ENCODE measurements at regions not wholly inside any gene's neighbourhood (a gene's known extent, or its start where the extent isn't known, plus 50 kb on each side); places are given as distances from the start of the nearest gene placed in this dataset.

DNA sequence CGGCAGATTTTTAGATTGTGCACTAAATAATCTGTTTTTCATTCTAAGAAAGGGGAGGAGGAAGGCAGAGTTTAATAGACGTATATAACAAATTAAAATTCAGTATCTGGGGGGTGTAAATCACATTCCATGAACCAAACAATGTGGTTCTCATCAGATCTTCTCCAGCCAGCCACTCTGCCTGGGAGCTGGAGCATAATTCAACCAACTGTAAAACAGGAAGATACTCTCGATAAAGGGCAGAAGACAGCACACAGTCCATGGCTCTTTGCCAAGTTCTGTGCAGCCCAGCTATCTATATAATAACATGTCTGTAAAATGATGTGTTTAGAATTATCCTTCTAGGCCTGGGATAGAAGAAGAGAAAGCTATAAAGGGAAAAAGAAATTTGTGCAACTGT lies 289.9 kb upstream of the ZFP64 start:
- ChIA-PET CTCF (ENCODE audit: low intra/inter-chr PET ratio, low total read pairs) (no interaction called here), POLR2A (no interaction called here)
- Histone ChIP-seq H2AFZ (ENCODE audit: low read length) (no peak overlapping the region), H3K4me1 (ENCODE audit: insufficient read depth, low read length) (no peaks in the 10 kb centered on the region), H3K9me3 (ENCODE audit: low read length) (peaks cover 13% of the 10 kb centered on the region; the same call in 1 of the 2 replicates), H3K9ac (ENCODE audit: insufficient read depth, low read depth, low read length) (no peak overlapping the region), H3K27ac (ENCODE audit: extremely low read length, insufficient read depth, low read length) (no peak overlapping the region), H3K36me3 (replicated peaks in 1 of 2; ENCODE audit: control insufficient read depth in 1 of 2, insufficient read depth in 2 of 2, low read length in 2 of 2) (no peaks in the 10 kb centered on the region), H3K4me2 (ENCODE audit: low read depth, low read length) (no peak overlapping the region), H3K27me3 (ENCODE audit: control insufficient read depth in 1 of 2, insufficient read depth in 2 of 2, low read length in 2 of 2) (no peaks in the 10 kb centered on the region), H4K20me1 (ENCODE audit: insufficient read depth, low read length) (no peaks in the 10 kb centered on the region), H3K4me3 (replicated peaks in 1 of 3; ENCODE audit: insufficient read depth in 1 of 3, low read depth in 2 of 3, low read length in 3 of 3) (no peak overlapping the region), H3K79me2 (ENCODE audit: insufficient read depth, low read length) (no peaks in the 10 kb centered on the region)
- ATAC-seq, result no peak
- intact Hi-C loops (cut with micrococcal nuclease; ENCODE audit: unreplicated experiment), result no loop called here
- 17% methylated on average over 3 of the region's 3 CpGs for WGBS (ENCODE audit: low lambda C conversion rate)
- BruUV-seq (replicated peaks), result no TSS peak
- FAIRE-seq, result no peak
- in situ Hi-C loops (cut with HindIII; ENCODE audit: extremely low pct_ligation_motif_present, low pct_unique_long_range_greater_than_20kb), result no loop called here
- DNase-seq (ENCODE audit: low spot score), result no peak
- TF ChIP-seq ZFP36L2 (CRISPR knock-in tag; IDR thresholded peaks at IDR 0.05) (no peak), PCBP2 (optimal IDR thresholded peaks at IDR 0.05; ENCODE audit: low read depth, low read length, poor library complexity, severe bottlenecking) (no peak), GZF1 (CRISPR knock-in tag; IDR thresholded peaks at IDR 0.05) (no peak), ZBTB20 (CRISPR knock-in tag; IDR thresholded peaks at IDR 0.05; ENCODE audit: borderline replicate concordance, low read depth) (no peak), KDM1A (CRISPR knock-in tag; IDR thresholded peaks at IDR 0.05) (no peak), ZNF816 (CRISPR knock-in tag; IDR thresholded peaks at IDR 0.05; ENCODE audit: borderline replicate concordance) (no peak), THYN1 (CRISPR knock-in tag; IDR thresholded peaks at IDR 0.05; ENCODE audit: borderline replicate concordance, low read depth) (no peak)
- TF ChIP-seq, protein P1, sequence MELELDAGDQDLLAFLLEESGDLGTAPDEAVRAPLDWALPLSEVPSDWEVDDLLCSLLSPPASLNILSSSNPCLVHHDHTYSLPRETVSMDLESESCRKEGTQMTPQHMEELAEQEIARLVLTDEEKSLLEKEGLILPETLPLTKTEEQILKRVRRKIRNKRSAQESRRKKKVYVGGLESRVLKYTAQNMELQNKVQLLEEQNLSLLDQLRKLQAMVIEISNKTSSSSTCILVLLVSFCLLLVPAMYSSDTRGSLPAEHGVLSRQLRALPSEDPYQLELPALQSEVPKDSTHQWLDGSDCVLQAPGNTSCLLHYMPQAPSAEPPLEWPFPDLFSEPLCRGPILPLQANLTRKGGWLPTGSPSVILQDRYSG (CRISPR knock-in tag; IDR thresholded peaks at IDR 0.05), result no peak
- TF ChIP-seq, protein P2, sequence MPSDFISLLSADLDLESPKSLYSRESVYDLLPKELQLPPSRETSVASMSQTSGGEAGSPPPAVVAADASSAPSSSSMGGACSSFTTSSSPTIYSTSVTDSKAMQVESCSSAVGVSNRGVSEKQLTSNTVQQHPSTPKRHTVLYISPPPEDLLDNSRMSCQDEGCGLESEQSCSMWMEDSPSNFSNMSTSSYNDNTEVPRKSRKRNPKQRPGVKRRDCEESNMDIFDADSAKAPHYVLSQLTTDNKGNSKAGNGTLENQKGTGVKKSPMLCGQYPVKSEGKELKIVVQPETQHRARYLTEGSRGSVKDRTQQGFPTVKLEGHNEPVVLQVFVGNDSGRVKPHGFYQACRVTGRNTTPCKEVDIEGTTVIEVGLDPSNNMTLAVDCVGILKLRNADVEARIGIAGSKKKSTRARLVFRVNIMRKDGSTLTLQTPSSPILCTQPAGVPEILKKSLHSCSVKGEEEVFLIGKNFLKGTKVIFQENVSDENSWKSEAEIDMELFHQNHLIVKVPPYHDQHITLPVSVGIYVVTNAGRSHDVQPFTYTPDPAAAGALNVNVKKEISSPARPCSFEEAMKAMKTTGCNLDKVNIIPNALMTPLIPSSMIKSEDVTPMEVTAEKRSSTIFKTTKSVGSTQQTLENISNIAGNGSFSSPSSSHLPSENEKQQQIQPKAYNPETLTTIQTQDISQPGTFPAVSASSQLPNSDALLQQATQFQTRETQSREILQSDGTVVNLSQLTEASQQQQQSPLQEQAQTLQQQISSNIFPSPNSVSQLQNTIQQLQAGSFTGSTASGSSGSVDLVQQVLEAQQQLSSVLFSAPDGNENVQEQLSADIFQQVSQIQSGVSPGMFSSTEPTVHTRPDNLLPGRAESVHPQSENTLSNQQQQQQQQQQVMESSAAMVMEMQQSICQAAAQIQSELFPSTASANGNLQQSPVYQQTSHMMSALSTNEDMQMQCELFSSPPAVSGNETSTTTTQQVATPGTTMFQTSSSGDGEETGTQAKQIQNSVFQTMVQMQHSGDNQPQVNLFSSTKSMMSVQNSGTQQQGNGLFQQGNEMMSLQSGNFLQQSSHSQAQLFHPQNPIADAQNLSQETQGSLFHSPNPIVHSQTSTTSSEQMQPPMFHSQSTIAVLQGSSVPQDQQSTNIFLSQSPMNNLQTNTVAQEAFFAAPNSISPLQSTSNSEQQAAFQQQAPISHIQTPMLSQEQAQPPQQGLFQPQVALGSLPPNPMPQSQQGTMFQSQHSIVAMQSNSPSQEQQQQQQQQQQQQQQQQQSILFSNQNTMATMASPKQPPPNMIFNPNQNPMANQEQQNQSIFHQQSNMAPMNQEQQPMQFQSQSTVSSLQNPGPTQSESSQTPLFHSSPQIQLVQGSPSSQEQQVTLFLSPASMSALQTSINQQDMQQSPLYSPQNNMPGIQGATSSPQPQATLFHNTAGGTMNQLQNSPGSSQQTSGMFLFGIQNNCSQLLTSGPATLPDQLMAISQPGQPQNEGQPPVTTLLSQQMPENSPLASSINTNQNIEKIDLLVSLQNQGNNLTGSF (CRISPR knock-in tag; IDR thresholded peaks at IDR 0.05), result no peak
- TF ChIP-seq, protein P3, sequence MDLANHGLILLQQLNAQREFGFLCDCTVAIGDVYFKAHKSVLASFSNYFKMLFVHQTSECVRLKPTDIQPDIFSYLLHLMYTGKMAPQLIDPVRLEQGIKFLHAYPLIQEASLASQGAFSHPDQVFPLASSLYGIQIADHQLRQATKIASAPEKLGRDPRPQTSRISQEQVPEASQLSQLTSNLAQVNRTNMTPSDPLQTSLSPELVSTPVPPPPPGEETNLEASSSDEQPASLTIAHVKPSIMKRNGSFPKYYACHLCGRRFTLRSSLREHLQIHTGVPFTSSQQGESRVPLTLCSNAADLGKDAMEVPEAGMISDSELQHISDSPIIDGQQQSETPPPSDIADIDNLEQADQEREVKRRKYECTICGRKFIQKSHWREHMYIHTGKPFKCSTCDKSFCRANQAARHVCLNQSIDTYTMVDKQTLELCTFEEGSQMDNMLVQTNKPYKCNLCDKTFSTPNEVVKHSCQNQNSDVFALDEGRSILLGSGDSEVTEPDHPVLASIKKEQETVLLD (CRISPR knock-in tag; IDR thresholded peaks at IDR 0.05; ENCODE audit: low read depth), result no peak
